ENCODE measurements at regions not wholly inside any gene's neighbourhood (a gene's known extent, or its start where the extent isn't known, plus 50 kb on each side); places are given as distances from the start of the nearest gene placed in this dataset.

GRCh38 chr3:181210275-181210674 is 220.7 kb upstream of the DNAJC19 start:
- Histone ChIP-seq H3K4me2 (ENCODE audit: control insufficient read depth, extremely low read depth, insufficient read depth, low read depth, low read length) (no peak overlapping the region), H4K20me1 (ENCODE audit: control insufficient read depth, extremely low read depth, insufficient read depth, low read length) (no peaks in the 10 kb centered on the region), H3K79me2 (ENCODE audit: control insufficient read depth, insufficient read depth, low read length) (no peaks in the 10 kb centered on the region), H3K36me3 (ENCODE audit: control insufficient read depth in 2 of 2, extremely low read depth in 1 of 2, insufficient read depth in 2 of 2, low read length in 2 of 2) (no peaks in the 10 kb centered on the region), H3K4me3 (ENCODE audit: control insufficient read depth in 2 of 3, extremely low read depth in 1 of 3, insufficient read depth in 2 of 3, low read depth in 1 of 3, low read length in 3 of 3) (no peak overlapping the region), H3K9me3 (ENCODE audit: control insufficient read depth, low read depth, low read length) (no peaks in the 10 kb centered on the region), H3K4me1 (ENCODE audit: control insufficient read depth, extremely low read depth, insufficient read depth, low read length) (no peaks in the 10 kb centered on the region), H3K9ac (ENCODE audit: control insufficient read depth, extremely low read depth, insufficient read depth, low read length) (no peak overlapping the region), H3K27me3 (ENCODE audit: control insufficient read depth, extremely low read depth, insufficient read depth, low read length) (no peaks in the 10 kb centered on the region), H3K9me1 (ENCODE audit: control insufficient read depth, extremely low read depth, insufficient read depth, low read length) (no peaks in the 10 kb centered on the region), H2AFZ (ENCODE audit: control insufficient read depth, low read length) (no peak overlapping the region), H3K27ac (ENCODE audit: control insufficient read depth, insufficient read depth, low read length) (no peak overlapping the region)
- DNase-seq (ENCODE audit: low read depth, low spot score) (no peak), FAIRE-seq (no peak)
- dilution Hi-C loops (cut with MboI; ENCODE audit: extremely low pct_ligation_motif_present, low sequenced_read_pairs) = no loop called here
- TF ChIP-seq, protein P1, sequence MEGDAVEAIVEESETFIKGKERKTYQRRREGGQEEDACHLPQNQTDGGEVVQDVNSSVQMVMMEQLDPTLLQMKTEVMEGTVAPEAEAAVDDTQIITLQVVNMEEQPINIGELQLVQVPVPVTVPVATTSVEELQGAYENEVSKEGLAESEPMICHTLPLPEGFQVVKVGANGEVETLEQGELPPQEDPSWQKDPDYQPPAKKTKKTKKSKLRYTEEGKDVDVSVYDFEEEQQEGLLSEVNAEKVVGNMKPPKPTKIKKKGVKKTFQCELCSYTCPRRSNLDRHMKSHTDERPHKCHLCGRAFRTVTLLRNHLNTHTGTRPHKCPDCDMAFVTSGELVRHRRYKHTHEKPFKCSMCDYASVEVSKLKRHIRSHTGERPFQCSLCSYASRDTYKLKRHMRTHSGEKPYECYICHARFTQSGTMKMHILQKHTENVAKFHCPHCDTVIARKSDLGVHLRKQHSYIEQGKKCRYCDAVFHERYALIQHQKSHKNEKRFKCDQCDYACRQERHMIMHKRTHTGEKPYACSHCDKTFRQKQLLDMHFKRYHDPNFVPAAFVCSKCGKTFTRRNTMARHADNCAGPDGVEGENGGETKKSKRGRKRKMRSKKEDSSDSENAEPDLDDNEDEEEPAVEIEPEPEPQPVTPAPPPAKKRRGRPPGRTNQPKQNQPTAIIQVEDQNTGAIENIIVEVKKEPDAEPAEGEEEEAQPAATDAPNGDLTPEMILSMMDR (optimal IDR thresholded peaks at IDR 0.05 in 1 of 3, IDR thresholded peaks at IDR 0.05 in 1 of 3, conservative IDR thresholded peaks at IDR 0.05 in 1 of 3; ENCODE audit: extremely low read depth in 1 of 3, insufficient read depth in 2 of 3, low read length in 3 of 3) = peak in 1 of 3 experiments; percentile 14
- TF ChIP-seq EZH2 (IDR thresholded peaks at IDR 0.05; ENCODE audit: low read length) = no peak

GRCh38 chr3:181189556-181189955 is 200.0 kb upstream of the DNAJC19 start:
- FAIRE-seq (no peak), DNase-seq (ENCODE audit: low read depth, low spot score) (no peak)
- Histone ChIP-seq H4K20me1 (ENCODE audit: control insufficient read depth, extremely low read depth, insufficient read depth, low read length) (no peaks in the 10 kb centered on the region), H3K4me3 (ENCODE audit: control insufficient read depth in 2 of 3, extremely low read depth in 1 of 3, insufficient read depth in 2 of 3, low read depth in 1 of 3, low read length in 3 of 3) (no peak overlapping the region), H3K4me1 (ENCODE audit: control insufficient read depth, extremely low read depth, insufficient read depth, low read length) (no peaks in the 10 kb centered on the region), H3K9me3 (ENCODE audit: control insufficient read depth, low read depth, low read length) (no peaks in the 10 kb centered on the region), H3K9me1 (ENCODE audit: control insufficient read depth, extremely low read depth, insufficient read depth, low read length) (no peaks in the 10 kb centered on the region), H3K4me2 (ENCODE audit: control insufficient read depth, extremely low read depth, insufficient read depth, low read depth, low read length) (no peak overlapping the region), H2AFZ (ENCODE audit: control insufficient read depth, low read length) (no peak overlapping the region), H3K79me2 (ENCODE audit: control insufficient read depth, insufficient read depth, low read length) (no peaks in the 10 kb centered on the region), H3K36me3 (ENCODE audit: control insufficient read depth in 2 of 2, extremely low read depth in 1 of 2, insufficient read depth in 2 of 2, low read length in 2 of 2) (no peaks in the 10 kb centered on the region), H3K27ac (ENCODE audit: control insufficient read depth, insufficient read depth, low read length) (no peak overlapping the region), H3K9ac (ENCODE audit: control insufficient read depth, extremely low read depth, insufficient read depth, low read length) (no peak overlapping the region), H3K27me3 (ENCODE audit: control insufficient read depth, extremely low read depth, insufficient read depth, low read length) (no peaks in the 10 kb centered on the region)
- no peak for TF ChIP-seq EZH2 (IDR thresholded peaks at IDR 0.05; ENCODE audit: low read length)
- TF ChIP-seq, protein P1 (optimal IDR thresholded peaks at IDR 0.05 in 1 of 3, IDR thresholded peaks at IDR 0.05 in 1 of 3, conservative IDR thresholded peaks at IDR 0.05 in 1 of 3; ENCODE audit: extremely low read depth in 1 of 3, insufficient read depth in 2 of 3, low read length in 3 of 3) = no peak
- dilution Hi-C loops (cut with MboI; ENCODE audit: extremely low pct_ligation_motif_present, low sequenced_read_pairs) = no loop called here
